ENCODE measurements at regions not wholly inside any gene's neighbourhood (a gene's known extent, or its start where the extent isn't known, plus 50 kb on each side); places are given as distances from the start of the nearest gene placed in this dataset.

DNA sequence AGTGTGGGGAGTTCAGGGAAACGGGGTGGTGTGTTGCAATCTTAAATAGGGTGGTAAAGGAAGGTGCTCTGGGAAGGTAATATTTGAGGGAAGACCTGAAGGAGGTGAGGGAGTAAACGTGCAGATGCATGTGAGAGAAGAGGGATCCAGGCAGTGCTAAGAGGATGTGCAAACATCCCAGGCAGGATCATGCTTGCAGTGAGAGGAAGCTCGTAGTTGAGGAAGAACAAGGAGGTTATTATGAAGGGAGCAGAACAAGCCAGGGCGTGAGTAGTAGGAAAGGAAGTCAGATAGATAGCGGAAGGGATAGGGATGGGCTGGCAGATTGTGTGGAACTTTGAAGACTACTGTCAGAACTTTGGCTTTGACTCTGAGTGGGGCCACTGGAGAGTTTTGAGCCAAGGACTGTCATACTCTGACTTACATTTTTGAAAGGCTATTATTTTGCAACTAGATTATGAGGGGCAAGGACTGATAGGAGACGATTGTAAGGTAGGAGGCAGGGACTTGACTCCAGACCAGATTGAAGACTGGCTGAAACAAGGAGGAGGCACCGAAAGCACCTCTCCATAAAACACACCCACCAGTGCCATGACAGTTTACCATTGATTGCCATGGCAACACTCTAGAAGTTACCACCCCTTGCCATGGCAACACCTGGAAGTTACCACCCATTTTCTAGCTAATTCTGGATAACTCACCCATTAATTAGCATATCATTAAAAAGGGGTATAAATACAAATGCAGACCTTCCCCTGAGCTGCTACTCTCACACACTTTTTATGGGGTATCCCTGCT is 67.0 kb downstream of the XCL2 start (continued):
- TF ChIP-seq, protein P1, sequence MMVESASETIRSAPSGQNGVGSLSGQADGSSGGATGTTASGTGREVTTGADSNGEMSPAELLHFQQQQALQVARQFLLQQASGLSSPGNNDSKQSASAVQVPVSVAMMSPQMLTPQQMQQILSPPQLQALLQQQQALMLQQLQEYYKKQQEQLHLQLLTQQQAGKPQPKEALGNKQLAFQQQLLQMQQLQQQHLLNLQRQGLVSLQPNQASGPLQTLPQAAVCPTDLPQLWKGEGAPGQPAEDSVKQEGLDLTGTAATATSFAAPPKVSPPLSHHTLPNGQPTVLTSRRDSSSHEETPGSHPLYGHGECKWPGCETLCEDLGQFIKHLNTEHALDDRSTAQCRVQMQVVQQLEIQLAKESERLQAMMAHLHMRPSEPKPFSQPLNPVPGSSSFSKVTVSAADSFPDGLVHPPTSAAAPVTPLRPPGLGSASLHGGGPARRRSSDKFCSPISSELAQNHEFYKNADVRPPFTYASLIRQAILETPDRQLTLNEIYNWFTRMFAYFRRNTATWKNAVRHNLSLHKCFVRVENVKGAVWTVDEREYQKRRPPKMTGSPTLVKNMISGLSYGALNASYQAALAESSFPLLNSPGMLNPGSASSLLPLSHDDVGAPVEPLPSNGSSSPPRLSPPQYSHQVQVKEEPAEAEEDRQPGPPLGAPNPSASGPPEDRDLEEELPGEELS (CRISPR knock-in tag; IDR thresholded peaks at IDR 0.05), result peak; percentile 78
- 0 out of 2 replicates have a peak, but pooled peaks have one; percentile 66 for TF ChIP-seq FOXA3 (CRISPR knock-in tag; IDR thresholded peaks at IDR 0.05)
- 0 out of 2 replicates have a peak, but pooled peaks have one; percentile 50 for TF ChIP-seq ZNF761 (CRISPR knock-in tag; conservative IDR thresholded peaks at IDR 0.05)
- TF ChIP-seq ZNF326 (CRISPR knock-in tag; IDR thresholded peaks at IDR 0.05; ENCODE audit: borderline replicate concordance), result no peak
- TF ChIP-seq XBP1 (CRISPR knock-in tag; IDR thresholded peaks at IDR 0.05), result no peak
- no peak for TF ChIP-seq STAT5B (CRISPR knock-in tag; IDR thresholded peaks at IDR 0.05)
- TF ChIP-seq ZNF776 (CRISPR knock-in tag; IDR thresholded peaks at IDR 0.05), result no peak
- TF ChIP-seq, protein P2, sequence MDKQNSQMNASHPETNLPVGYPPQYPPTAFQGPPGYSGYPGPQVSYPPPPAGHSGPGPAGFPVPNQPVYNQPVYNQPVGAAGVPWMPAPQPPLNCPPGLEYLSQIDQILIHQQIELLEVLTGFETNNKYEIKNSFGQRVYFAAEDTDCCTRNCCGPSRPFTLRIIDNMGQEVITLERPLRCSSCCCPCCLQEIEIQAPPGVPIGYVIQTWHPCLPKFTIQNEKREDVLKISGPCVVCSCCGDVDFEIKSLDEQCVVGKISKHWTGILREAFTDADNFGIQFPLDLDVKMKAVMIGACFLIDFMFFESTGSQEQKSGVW (CRISPR knock-in tag; IDR thresholded peaks at IDR 0.05; ENCODE audit: borderline replicate concordance), result no peak
- TF ChIP-seq ARNT (IDR thresholded peaks at IDR 0.05), result no peak
- TF ChIP-seq CENPX (CRISPR knock-in tag; IDR thresholded peaks at IDR 0.05), result no peak
- TF ChIP-seq CREM (IDR thresholded peaks at IDR 0.05), result peak; percentile 50; the same call in 1 of the 2 replicates
- TF ChIP-seq CREM (CRISPR knock-in tag; IDR thresholded peaks at IDR 0.05), result no peak
- no peak for TF ChIP-seq ZNF101 (CRISPR knock-in tag; IDR thresholded peaks at IDR 0.05; ENCODE audit: borderline replicate concordance, low read depth)
- peak; percentile 60 for TF ChIP-seq SAP130 (CRISPR knock-in tag; IDR thresholded peaks at IDR 0.05; ENCODE audit: low read depth)
- no peak for TF ChIP-seq ZBTB7A (CRISPR knock-in tag; IDR thresholded peaks at IDR 0.05)
- TF ChIP-seq NFIC (IDR thresholded peaks at IDR 0.05; ENCODE audit: low read length), result 0 out of 2 replicates have a peak, but pooled peaks have one; percentile 40
- TF ChIP-seq PITX1 (CRISPR knock-in tag; IDR thresholded peaks at IDR 0.05), result no peak; the same call in 1 of the 2 replicates
- TF ChIP-seq AGO1 (IDR thresholded peaks at IDR 0.05; ENCODE audit: low read depth, low read length, poor library complexity, severe bottlenecking), result no peak
- TF ChIP-seq RFX1 (IDR thresholded peaks at IDR 0.05), result peak; percentile 62
- TF ChIP-seq SALL1 (CRISPR knock-in tag; IDR thresholded peaks at IDR 0.05), result peak; percentile 93
- TF ChIP-seq, protein P3, sequence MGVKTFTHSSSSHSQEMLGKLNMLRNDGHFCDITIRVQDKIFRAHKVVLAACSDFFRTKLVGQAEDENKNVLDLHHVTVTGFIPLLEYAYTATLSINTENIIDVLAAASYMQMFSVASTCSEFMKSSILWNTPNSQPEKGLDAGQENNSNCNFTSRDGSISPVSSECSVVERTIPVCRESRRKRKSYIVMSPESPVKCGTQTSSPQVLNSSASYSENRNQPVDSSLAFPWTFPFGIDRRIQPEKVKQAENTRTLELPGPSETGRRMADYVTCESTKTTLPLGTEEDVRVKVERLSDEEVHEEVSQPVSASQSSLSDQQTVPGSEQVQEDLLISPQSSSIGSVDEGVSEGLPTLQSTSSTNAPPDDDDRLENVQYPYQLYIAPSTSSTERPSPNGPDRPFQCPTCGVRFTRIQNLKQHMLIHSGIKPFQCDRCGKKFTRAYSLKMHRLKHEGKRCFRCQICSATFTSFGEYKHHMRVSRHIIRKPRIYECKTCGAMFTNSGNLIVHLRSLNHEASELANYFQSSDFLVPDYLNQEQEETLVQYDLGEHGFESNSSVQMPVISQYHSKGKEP (CRISPR knock-in tag; IDR thresholded peaks at IDR 0.05), result no peak
- peak; percentile 17; the same call in 1 of the 2 replicates for TF ChIP-seq GABPB1 (CRISPR knock-in tag; IDR thresholded peaks at IDR 0.05)
- TF ChIP-seq, protein P4, sequence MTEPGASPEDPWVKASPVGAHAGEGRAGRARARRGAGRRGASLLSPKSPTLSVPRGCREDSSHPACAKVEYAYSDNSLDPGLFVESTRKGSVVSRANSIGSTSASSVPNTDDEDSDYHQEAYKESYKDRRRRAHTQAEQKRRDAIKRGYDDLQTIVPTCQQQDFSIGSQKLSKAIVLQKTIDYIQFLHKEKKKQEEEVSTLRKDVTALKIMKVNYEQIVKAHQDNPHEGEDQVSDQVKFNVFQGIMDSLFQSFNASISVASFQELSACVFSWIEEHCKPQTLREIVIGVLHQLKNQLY (CRISPR knock-in tag; IDR thresholded peaks at IDR 0.05), result peak; percentile 81; the same call in 1 of the 2 replicates
- no peak for TF ChIP-seq KDM5A (IDR thresholded peaks at IDR 0.05; ENCODE audit: borderline replicate concordance, low read length)
- no peak for TF ChIP-seq TAF1 (CRISPR knock-in tag; IDR thresholded peaks at IDR 0.05)
- no peak for TF ChIP-seq CREB1 (IDR thresholded peaks at IDR 0.05)
- no peak for TF ChIP-seq CREB1 (CRISPR knock-in tag; IDR thresholded peaks at IDR 0.05)
- no peak for TF ChIP-seq ZBTB20 (CRISPR knock-in tag; IDR thresholded peaks at IDR 0.05; ENCODE audit: borderline replicate concordance, low read depth)
- TF ChIP-seq TARDBP (CRISPR knock-in tag; IDR thresholded peaks at IDR 0.05), result peak; percentile 55; the same call in 1 of the 2 replicates
